H1 (cell line): ENCODE measurements at regions not wholly inside any gene's neighbourhood (a gene's known extent, or its start where the extent isn't known, plus 50 kb on each side); places are given as distances from the start of the nearest gene placed in this dataset.

Source experiments
- CTCF ChIA-PET: fragments of 300-600 bp; sonication (Branson Sonifier 250); formaldehyde crosslinking; loops from one replicate; lab custom pipeline; 2021; ENCODE audit not compliant: partially characterized antibody; lab: Charles Lee
- POLR2A ChIA-PET: fragments of 300-600 bp; sonication (Branson Sonifier 250); formaldehyde crosslinking; loops from one replicate; lab custom pipeline; 2021; ENCODE audit warnings: inconsistent platforms; ENCODE audit not compliant: partially characterized antibody; lab: Charles Lee
- DNase-seq, 2 experiments: peaks; one replicate each; pipeline versions ENCODE4 v3.0.0 to v3.0.0-alpha.2; 2010 to 2022; ENCODE audit warnings: low spot score in 2 of 2, low read depth in 1 of 2, mixed read lengths in 1 of 2
- FAIRE-seq: peaks from 2 replicates; lab custom pipeline; 2011; peaks lifted over from hg19 to GRCh38; lab: Jason Lieb, UNC
- H2AFZ ChIP-seq: 2 replicates; pipeline ENCODE4 v1.8.1; 2012; ENCODE audit warnings: low read length, inconsistent platforms
- H2AK5ac ChIP-seq: 2 replicates; pipeline ENCODE4 v1.6.1; 2013; ENCODE audit warnings: low read depth, low read length
- H2BK120ac ChIP-seq: replicated peaks from 2 replicates; pipeline ENCODE3; 2013; ENCODE audit warnings: low read depth, low read length, inconsistent platforms
- H2BK12ac ChIP-seq: 2 replicates; pipeline ENCODE4 v1.6.1; 2013; ENCODE audit warnings: low read depth, low read length
- H2BK15ac ChIP-seq: 2 replicates; pipeline ENCODE4 v1.6.1; 2013; ENCODE audit warnings: low read length
- H2BK20ac ChIP-seq: 2 replicates; pipeline ENCODE4 v1.6.1; 2013; ENCODE audit warnings: low read length
- H2BK5ac ChIP-seq: 2 replicates; pipeline ENCODE4 v1.6.1; 2013; ENCODE audit warnings: low read depth, low read length
- H3K14ac ChIP-seq: 2 replicates; pipeline ENCODE4 v1.6.1; 2013; ENCODE audit warnings: inconsistent platforms; ENCODE audit not compliant: insufficient read length
- H3K18ac ChIP-seq: 2 replicates; pipeline ENCODE4 v1.6.1; 2013; ENCODE audit warnings: low read length; ENCODE audit errors: extremely low read depth
- H3K23ac ChIP-seq: 2 replicates; pipeline ENCODE4 v1.6.1; 2013; ENCODE audit warnings: inconsistent platforms; ENCODE audit not compliant: insufficient read length
- H3K23me2 ChIP-seq: 2 replicates; pipeline ENCODE4 v1.6.1; 2013; ENCODE audit warnings: low read depth, low read length
- H3K27ac ChIP-seq: 2 replicates; pipeline ENCODE4 v1.6.1; 2011; ENCODE audit warnings: low read depth, low read length, inconsistent platforms
- H3K27me3 ChIP-seq, 4 experiments: replicated peaks in 1 of 4; 1 replicate in 1 of 4; 2 replicates in 3 of 4; pipeline versions ENCODE4 v1.6.1 to v1.8.1; 2011 to 2013; ENCODE audit warnings: low read length in 3 of 4, mild to moderate bottlenecking in 3 of 4, inconsistent platforms in 2 of 4, mixed read lengths in 2 of 4, moderate library complexity in 1 of 4; ENCODE audit not compliant: control insufficient read depth in 3 of 4, insufficient read depth in 3 of 4; ENCODE audit errors: extremely low read depth in 1 of 4
- H3K36me3 ChIP-seq, 4 experiments: 2 replicates each; pipeline versions ENCODE4 v1.6.1 to v1.8.1; 2011 to 2013; ENCODE audit warnings: mild to moderate bottlenecking in 4 of 4, low read length in 3 of 4, moderate library complexity in 2 of 4, control low read depth in 1 of 4, inconsistent platforms in 1 of 4; ENCODE audit not compliant: insufficient read depth in 4 of 4, control insufficient read depth in 2 of 4
- H3K4ac ChIP-seq: replicated peaks from 2 replicates; pipeline ENCODE3; 2013; ENCODE audit warnings: low read length, low read depth, mixed read lengths, inconsistent platforms; ENCODE audit not compliant: insufficient read length
- H3K4me1 ChIP-seq, 4 experiments: replicated peaks in 1 of 4; 1 replicate in 1 of 4; 2 replicates in 3 of 4; pipeline versions ENCODE4 v1.6.1 to v1.8.1; 2011 to 2013; ENCODE audit warnings: low read length in 3 of 4, inconsistent platforms in 2 of 4, mixed read lengths in 1 of 4; ENCODE audit not compliant: insufficient read depth in 4 of 4, control insufficient read depth in 3 of 4
- H3K4me2 ChIP-seq, 2 experiments: 2 replicates each; pipeline versions ENCODE4 v1.6.1 to v1.8.1; 2011 to 2013; ENCODE audit warnings: low read depth in 2 of 2, low read length in 2 of 2, control low read depth in 1 of 2, inconsistent platforms in 1 of 2, mild to moderate bottlenecking in 1 of 2; ENCODE audit not compliant: insufficient read depth in 1 of 2
- H3K4me3 ChIP-seq, 4 experiments: fragments of 200-600, 300-600 bp in 1 of 4; sonication (generic), shearing (Covaris generic), sonication (Bioruptor Twin) in 1 of 4; 2 replicates each; pipeline versions ENCODE4 v1.5.1 to v1.8.1; 2011 to 2016; ENCODE audit warnings: low read length in 4 of 4, low read depth in 3 of 4, control low read depth in 2 of 4, inconsistent platforms in 2 of 4, mild to moderate bottlenecking in 2 of 4, mixed read lengths in 1 of 4, moderate library complexity in 1 of 4; ENCODE audit not compliant: insufficient read depth in 2 of 4; ENCODE audit errors: extremely low read depth in 1 of 4
- H3K56ac ChIP-seq: replicated peaks from 2 replicates; pipeline ENCODE3; 2013; ENCODE audit warnings: low read depth, mild to moderate bottlenecking, mixed read lengths, low read length, inconsistent platforms; ENCODE audit not compliant: insufficient read length
- H3K79me1 ChIP-seq: 2 replicates; pipeline ENCODE4 v1.6.1; 2013; ENCODE audit warnings: low read depth, low read length, control low read depth
- H3K79me2 ChIP-seq, 2 experiments: 2 replicates each; pipeline versions ENCODE4 v1.6.1 to v1.8.1; 2012 to 2013; ENCODE audit warnings: low read length in 2 of 2, mild to moderate bottlenecking in 2 of 2, inconsistent platforms in 1 of 2; ENCODE audit not compliant: insufficient read depth in 2 of 2, control insufficient read depth in 1 of 2
- H3K9ac ChIP-seq, 4 experiments: replicated peaks in 1 of 4; 1 replicate in 1 of 4; 2 replicates in 3 of 4; pipeline versions ENCODE4 v1.6.1 to v1.8.1; 2011 to 2013; ENCODE audit warnings: low read depth in 3 of 4, low read length in 3 of 4, control low read depth in 2 of 4, mild to moderate bottlenecking in 2 of 4, moderate library complexity in 2 of 4, inconsistent platforms in 1 of 4; ENCODE audit errors: extremely low read depth in 1 of 4
- H3K9me3 ChIP-seq, 2 experiments: 2 replicates each; pipeline versions ENCODE4 v1.6.1 to v1.8.1; 2012 to 2013; ENCODE audit warnings: mild to moderate bottlenecking in 2 of 2, moderate library complexity in 2 of 2, control low read depth in 1 of 2, inconsistent platforms in 1 of 2, low read depth in 1 of 2, low read length in 1 of 2, mixed read lengths in 1 of 2; ENCODE audit not compliant: insufficient read depth in 2 of 2
- H4K20me1 ChIP-seq, 2 experiments: replicated peaks in 1 of 2; 2 replicates each; pipeline versions ENCODE3 to v1.8.1; 2011 to 2013; ENCODE audit warnings: inconsistent platforms in 2 of 2, low read length in 2 of 2, mild to moderate bottlenecking in 1 of 2; ENCODE audit not compliant: insufficient read depth in 2 of 2, control insufficient read depth in 1 of 2
- H4K5ac ChIP-seq: 2 replicates; pipeline ENCODE4 v1.6.1; 2013; ENCODE audit warnings: low read length, low read depth, mixed read lengths, inconsistent platforms; ENCODE audit not compliant: insufficient read length
- H4K8ac ChIP-seq: 2 replicates; pipeline ENCODE4 v1.8.0; 2013; ENCODE audit warnings: mild to moderate bottlenecking, moderate library complexity, low read length, inconsistent platforms; ENCODE audit not compliant: insufficient read depth; ENCODE audit errors: extremely low read depth
- H4K91ac ChIP-seq: replicated peaks from 2 replicates; pipeline ENCODE3; 2013; ENCODE audit warnings: low read length, mixed read lengths, inconsistent platforms; ENCODE audit not compliant: insufficient read length
- SIRT6 ChIP-seq: IDR thresholded peaks from one replicate; pipeline ENCODE4 v1.7.1; 2012; ENCODE audit warnings: low read length, inconsistent platforms
- WGBS, 2 experiments: shearing (Covaris generic) in 1 of 2; methylation state at CpG; one replicate each; pipeline versions ENCODE4 v1.1.6 to v1.1.7; 2013 to 2015; ENCODE audit warnings: low lambda C conversion rate in 2 of 2, mixed read lengths in 2 of 2, inconsistent platforms in 1 of 2, low coverage in 1 of 2, missing lambda C conversion rate in 1 of 2; ENCODE audit not compliant: insufficient replicate concordance in 2 of 2, insufficient coverage in 1 of 2, insufficient read length in 1 of 2; ENCODE audit errors: extremely low coverage in 1 of 2, missing lambda C conversion rate in 1 of 2; 5-methylcytosine and 5-hydroxymethylcytosine counted together

- Histone ChIP-seq H3K18ac (no peak overlapping the region), H4K5ac (no peak overlapping the region), H3K14ac (no peak overlapping the region), H2AFZ (no peak overlapping the region), H4K91ac (no peak overlapping the region), H3K79me1 (no peaks in the 10 kb centered on the region), H2BK12ac (no peak overlapping the region), H3K56ac (no peak overlapping the region), H2BK20ac (no peak overlapping the region), H3K23ac (no peak overlapping the region), H3K27ac (no peak overlapping the region), H3K4me2 (no peak overlapping the region), H2AK5ac (no peak overlapping the region), H3K9me3 (no peaks in the 10 kb centered on the region; a peak in 2 of 4 replicates), H2BK120ac (no peak overlapping the region), H2BK5ac (no peak overlapping the region), H3K9ac (no peak overlapping the region), H4K20me1 (no peaks in the 10 kb centered on the region), H3K4me1 (peaks cover 0 to 4% (median 0%) of the 10 kb centered on the region in 4 experiments; a peak in 1 of 7 replicates), H3K4ac (no peak overlapping the region), H3K79me2 (no peaks in the 10 kb centered on the region), H3K36me3 (no peaks in the 10 kb centered on the region), H2BK15ac (no peak overlapping the region), H4K8ac (peak overlapping the region; percentile 71; the same call in 1 of the 2 replicates), H3K27me3 (peaks cover 0 to 2% (median 0%) of the 10 kb centered on the region in 4 experiments; a peak in 1 of 7 replicates), H3K4me3 (no peak overlapping the region), H3K23me2 (peaks cover 2% of the 10 kb centered on the region; the same call in 1 of the 2 replicates)
- DNase-seq (no peak), FAIRE-seq (no peak)
- CTCF ChIA-PET = no interaction called here
- TF ChIP-seq SIRT6 = no peak
- 97% methylated on average over 5 of the region's 5 CpGs; no CpG with 5 or more reads in 1 of the 2 experiments for WGBS, 2 experiments
- POLR2A ChIA-PET = no interaction called here
Measured at GRCh38 chr2:53317861-53318260, 449.7 kb upstream of the CHAC2 start.
